ENCODE measurements at regions not wholly inside any gene's neighbourhood (a gene's known extent, or its start where the extent isn't known, plus 50 kb on each side); places are given as distances from the start of the nearest gene placed in this dataset.

DNA sequence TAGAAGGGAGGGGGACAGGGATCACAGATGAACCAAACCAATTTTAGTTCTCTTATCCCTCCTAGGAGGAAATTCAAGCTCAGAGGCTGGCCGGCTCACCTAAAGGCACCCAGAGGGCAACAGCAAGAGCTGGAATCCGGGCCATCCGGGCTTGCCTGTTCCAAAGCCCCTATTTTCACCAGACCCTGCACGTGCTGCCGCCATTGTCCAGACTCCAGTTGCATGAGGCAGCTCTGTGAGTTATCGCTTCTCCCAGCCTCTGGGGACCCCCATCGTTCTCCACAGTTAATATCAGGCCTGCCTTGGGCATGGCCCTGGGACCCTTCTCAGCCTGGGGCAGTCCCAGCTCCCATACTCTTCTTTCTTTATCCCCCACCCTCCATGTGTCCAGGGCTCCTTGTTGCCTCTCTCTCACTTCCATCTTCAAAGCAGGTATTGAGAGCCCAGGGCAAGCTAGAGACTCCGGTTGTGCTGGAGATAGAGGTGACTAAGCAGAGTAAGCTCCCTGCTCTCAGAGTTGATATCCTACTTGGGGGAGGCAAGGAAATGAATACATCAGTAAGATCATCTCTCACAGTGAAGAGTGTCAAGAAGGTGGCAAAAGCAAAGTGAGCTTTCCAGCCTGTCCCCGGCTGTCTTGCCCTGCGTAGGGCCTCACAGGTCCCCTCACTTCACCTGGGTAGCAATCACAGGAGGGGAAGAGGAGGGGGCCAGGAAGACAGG lies 322.8 kb downstream of the UACA start:
- peaks cover 43% of the 10 kb centered on the region for H3K27me3 Mint-ChIP-seq
- DNase-seq (ENCODE audit: extremely low spot score, unreplicated experiment) = no peak

DNA sequence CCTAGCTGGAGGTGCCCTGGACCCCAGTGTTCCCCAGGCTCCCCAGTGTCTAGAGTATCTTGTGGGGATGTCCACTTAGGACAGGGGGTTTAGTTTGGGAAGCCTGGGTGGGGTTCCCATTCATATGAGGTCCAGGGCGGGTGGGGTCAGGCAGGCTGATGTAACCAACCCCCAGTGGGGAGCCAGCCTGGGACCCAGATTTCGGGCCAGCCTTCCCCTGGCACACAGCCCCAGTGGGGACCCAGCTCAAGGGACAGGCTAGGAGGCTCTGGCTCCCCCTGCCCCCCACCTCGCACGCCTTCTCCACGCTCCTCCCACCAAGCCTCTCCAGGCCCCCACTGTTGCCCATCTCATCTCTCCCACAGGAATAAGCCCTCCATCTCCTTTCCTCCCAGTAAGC lies 323.5 kb downstream of the UACA start:
- Mint-ChIP-seq H3K36me3 (no peaks in the 10 kb centered on the region), H3K27me3 (peaks cover 46% of the 10 kb centered on the region), H3K27ac (no peak overlapping the region), H3K9me3 (no peaks in the 10 kb centered on the region), H3K4me3 (no peak overlapping the region), H3K4me1 (ENCODE audit: unreplicated experiment) (peaks cover 30% of the 10 kb centered on the region)
- DNase-seq (ENCODE audit: extremely low spot score, unreplicated experiment) = no peak
- TF ChIP-seq, protein P1, sequence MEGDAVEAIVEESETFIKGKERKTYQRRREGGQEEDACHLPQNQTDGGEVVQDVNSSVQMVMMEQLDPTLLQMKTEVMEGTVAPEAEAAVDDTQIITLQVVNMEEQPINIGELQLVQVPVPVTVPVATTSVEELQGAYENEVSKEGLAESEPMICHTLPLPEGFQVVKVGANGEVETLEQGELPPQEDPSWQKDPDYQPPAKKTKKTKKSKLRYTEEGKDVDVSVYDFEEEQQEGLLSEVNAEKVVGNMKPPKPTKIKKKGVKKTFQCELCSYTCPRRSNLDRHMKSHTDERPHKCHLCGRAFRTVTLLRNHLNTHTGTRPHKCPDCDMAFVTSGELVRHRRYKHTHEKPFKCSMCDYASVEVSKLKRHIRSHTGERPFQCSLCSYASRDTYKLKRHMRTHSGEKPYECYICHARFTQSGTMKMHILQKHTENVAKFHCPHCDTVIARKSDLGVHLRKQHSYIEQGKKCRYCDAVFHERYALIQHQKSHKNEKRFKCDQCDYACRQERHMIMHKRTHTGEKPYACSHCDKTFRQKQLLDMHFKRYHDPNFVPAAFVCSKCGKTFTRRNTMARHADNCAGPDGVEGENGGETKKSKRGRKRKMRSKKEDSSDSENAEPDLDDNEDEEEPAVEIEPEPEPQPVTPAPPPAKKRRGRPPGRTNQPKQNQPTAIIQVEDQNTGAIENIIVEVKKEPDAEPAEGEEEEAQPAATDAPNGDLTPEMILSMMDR (conservative IDR thresholded peaks at IDR 0.05) = no peak

More for the DNA sequence above, 322.8 kb downstream of the UACA start:
- no peaks in the 10 kb centered on the region for H3K9me3 Mint-ChIP-seq
- peak overlapping the region; percentile 40 for H3K27ac Mint-ChIP-seq
- TF ChIP-seq, protein P1 (conservative IDR thresholded peaks at IDR 0.05) = no peak
- no peak overlapping the region for H3K4me3 Mint-ChIP-seq
- H3K4me1 Mint-ChIP-seq (ENCODE audit: unreplicated experiment) = peaks cover 25% of the 10 kb centered on the region
- no peaks in the 10 kb centered on the region for H3K36me3 Mint-ChIP-seq

DNA sequence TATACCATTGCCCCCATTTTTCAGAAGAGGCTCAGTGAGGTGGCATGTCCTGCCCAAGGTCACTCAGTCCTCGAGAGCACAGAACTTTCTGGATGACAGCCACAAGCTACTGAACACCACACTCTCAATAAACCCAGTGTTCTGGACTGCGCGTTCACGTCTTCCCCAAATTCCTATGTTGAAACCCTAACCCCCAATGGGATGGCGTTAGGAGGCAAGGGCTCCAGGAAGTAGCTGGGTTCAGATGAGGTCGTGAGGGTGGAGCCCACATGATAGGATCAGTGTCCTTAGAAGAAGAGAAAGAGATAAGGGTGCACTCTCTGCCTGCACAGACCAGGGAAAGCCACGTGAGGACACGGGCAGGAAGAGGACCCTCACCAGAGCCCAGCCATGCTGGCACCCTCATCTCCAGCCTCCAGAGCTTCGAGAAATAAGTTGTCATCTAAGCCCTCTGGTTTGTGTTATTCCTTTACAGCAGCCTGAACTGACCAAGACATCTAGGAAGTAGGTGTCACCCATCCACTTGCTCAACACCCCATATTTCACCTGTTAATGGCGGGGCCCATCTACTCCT lies 324.0 kb downstream of the UACA start:
- Mint-ChIP-seq H3K27ac (no peak overlapping the region), H3K9me3 (no peaks in the 10 kb centered on the region), H3K36me3 (no peaks in the 10 kb centered on the region), H3K27me3 (peaks cover 44% of the 10 kb centered on the region), H3K4me1 (ENCODE audit: unreplicated experiment) (peaks cover 35% of the 10 kb centered on the region), H3K4me3 (no peak overlapping the region)
- no peak for DNase-seq (ENCODE audit: extremely low spot score, unreplicated experiment)
- TF ChIP-seq, protein P1 (conservative IDR thresholded peaks at IDR 0.05) = no peak

DNA sequence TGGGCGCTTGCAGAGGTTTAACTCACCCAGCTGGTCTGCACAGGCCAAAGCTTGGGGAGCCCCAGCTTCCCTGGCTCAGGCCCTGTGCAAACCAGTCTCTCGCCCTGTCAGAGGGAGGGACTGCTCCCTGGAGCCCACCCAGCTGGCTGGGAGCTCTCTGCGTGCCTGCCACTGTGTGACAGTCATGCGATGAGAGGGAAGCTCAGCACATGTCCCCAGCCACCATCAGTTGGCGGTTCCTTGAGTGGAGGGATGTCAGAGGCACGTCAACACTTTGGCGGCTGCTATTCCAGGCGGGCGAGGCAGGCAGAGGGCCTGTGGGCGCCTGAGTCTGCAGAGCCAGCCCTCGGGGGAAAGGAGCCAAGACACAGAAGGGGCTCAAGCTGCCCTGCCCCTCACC lies 324.6 kb downstream of the UACA start:
- no peaks in the 10 kb centered on the region for H3K36me3 Mint-ChIP-seq
- no peak overlapping the region for H3K4me3 Mint-ChIP-seq
- no peak overlapping the region for H3K27ac Mint-ChIP-seq
- peaks cover 39% of the 10 kb centered on the region for H3K4me1 Mint-ChIP-seq (ENCODE audit: unreplicated experiment)
- TF ChIP-seq, protein P1 (conservative IDR thresholded peaks at IDR 0.05) = no peak
- H3K9me3 Mint-ChIP-seq = no peaks in the 10 kb centered on the region
- no peak for DNase-seq (ENCODE audit: extremely low spot score, unreplicated experiment)
- peaks cover 40% of the 10 kb centered on the region for H3K27me3 Mint-ChIP-seq

DNA sequence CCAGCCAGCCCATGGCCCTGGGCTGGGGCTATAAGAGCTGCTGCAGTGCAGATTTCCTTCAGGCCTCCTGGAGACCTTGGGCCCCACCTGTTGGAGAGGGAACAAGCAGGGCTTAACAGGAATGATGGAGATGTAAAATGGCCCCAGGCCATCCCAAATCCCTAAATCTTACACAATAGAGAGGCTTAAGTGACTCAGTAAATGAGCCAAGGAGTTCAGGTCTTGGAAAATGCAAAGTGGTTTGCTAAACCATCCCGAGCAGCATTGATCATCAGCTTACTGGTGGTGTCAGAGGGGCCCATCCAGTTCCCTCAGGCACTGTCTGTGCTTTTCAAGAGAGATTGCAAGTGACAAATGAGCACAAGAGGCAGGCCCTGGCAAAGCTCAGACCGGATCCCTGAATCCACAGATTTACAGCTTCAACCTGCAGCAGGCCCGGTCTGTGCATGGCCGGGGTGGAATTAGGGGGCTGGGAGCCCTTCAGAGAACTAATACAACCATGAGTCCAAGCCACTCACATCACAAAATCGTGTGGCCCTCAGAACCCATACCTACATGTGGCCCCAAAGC lies 325.4 kb downstream of the UACA start:
- Mint-ChIP-seq H3K4me1 (ENCODE audit: unreplicated experiment) (peaks cover 43% of the 10 kb centered on the region), H3K27me3 (peaks cover 32% of the 10 kb centered on the region), H3K36me3 (no peaks in the 10 kb centered on the region), H3K27ac (no peak overlapping the region), H3K4me3 (no peak overlapping the region), H3K9me3 (no peaks in the 10 kb centered on the region)
- TF ChIP-seq, protein P1 (conservative IDR thresholded peaks at IDR 0.05) = no peak
- DNase-seq (ENCODE audit: extremely low spot score, unreplicated experiment) = no peak
